Neural crest cell (in vitro differentiated cells): ENCODE measurements at regions not wholly inside any gene's neighbourhood (a gene's known extent, or its start where the extent isn't known, plus 50 kb on each side); places are given as distances from the start of the nearest gene placed in this dataset.

ENCODE experiments used
- DNase-seq: peaks from one replicate; pipeline ENCODE4 v3.0.0; 2021; ENCODE audit warnings: low read depth, mixed read lengths, low spot score
- H3K27ac Mint-ChIP-seq: one replicate; pipeline ENCODE4 v1.8.0; 2021; ENCODE audit warnings: mild to moderate bottlenecking, mixed read lengths; ENCODE audit not compliant: unreplicated experiment
- H3K27me3 Mint-ChIP-seq: 2 replicates; pipeline ENCODE4 v1.8.0; 2021; ENCODE audit warnings: low read depth, mild to moderate bottlenecking, mixed read lengths
- H3K36me3 Mint-ChIP-seq: 2 replicates; pipeline ENCODE4 v1.8.0; 2021; ENCODE audit warnings: low read depth, mild to moderate bottlenecking, mixed read lengths
- H3K4me1 Mint-ChIP-seq: 2 replicates; pipeline ENCODE4 v1.8.0; 2021; ENCODE audit warnings: mixed read lengths
- H3K4me3 Mint-ChIP-seq: one replicate; pipeline ENCODE4 v1.8.0; 2021; ENCODE audit warnings: mild to moderate bottlenecking, mixed read lengths
- H3K9me3 Mint-ChIP-seq: 2 replicates; pipeline ENCODE4 v1.8.0; 2021; ENCODE audit warnings: mixed read lengths
- TF ChIP-seq, protein P1 (sequence below): fragments of 200-600 bp; sonication (generic); conservative IDR thresholded peaks from 2 replicates; pipeline ENCODE4 v1.5.0; 2021; ENCODE audit warnings: antibody characterized with exemption, mild to moderate bottlenecking

GRCh38 chr11:97259434-97259833, 869.6 kb downstream of the JRKL start:
- no peaks in the 10 kb centered on the region for H3K4me1 Mint-ChIP-seq
- H3K9me3 Mint-ChIP-seq = no peaks in the 10 kb centered on the region
- TF ChIP-seq, protein P1, sequence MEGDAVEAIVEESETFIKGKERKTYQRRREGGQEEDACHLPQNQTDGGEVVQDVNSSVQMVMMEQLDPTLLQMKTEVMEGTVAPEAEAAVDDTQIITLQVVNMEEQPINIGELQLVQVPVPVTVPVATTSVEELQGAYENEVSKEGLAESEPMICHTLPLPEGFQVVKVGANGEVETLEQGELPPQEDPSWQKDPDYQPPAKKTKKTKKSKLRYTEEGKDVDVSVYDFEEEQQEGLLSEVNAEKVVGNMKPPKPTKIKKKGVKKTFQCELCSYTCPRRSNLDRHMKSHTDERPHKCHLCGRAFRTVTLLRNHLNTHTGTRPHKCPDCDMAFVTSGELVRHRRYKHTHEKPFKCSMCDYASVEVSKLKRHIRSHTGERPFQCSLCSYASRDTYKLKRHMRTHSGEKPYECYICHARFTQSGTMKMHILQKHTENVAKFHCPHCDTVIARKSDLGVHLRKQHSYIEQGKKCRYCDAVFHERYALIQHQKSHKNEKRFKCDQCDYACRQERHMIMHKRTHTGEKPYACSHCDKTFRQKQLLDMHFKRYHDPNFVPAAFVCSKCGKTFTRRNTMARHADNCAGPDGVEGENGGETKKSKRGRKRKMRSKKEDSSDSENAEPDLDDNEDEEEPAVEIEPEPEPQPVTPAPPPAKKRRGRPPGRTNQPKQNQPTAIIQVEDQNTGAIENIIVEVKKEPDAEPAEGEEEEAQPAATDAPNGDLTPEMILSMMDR = no peak
- H3K36me3 Mint-ChIP-seq = no peaks in the 10 kb centered on the region
- DNase-seq = no peak
- H3K27me3 Mint-ChIP-seq = no peaks in the 10 kb centered on the region
- no peak overlapping the region for H3K4me3 Mint-ChIP-seq
- no peak overlapping the region for H3K27ac Mint-ChIP-seq

DNA sequence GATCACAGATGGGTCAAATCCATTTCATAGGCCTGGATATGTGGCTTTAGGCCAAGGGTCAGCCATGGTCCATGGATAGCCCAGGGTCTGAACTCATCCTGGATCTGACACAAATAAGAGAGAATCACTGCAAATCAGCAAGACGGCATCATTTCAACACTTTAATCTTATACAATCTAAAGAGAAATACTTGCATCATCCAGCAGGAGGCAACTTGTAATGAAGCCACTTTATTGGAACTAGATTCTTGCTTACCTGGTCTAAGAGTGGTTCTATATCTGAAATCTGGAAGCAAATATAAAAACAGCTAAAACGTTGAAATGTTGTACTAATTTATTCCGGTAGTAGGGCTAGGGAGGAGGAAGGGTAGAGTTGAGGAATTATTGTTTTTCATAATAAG, 870.1 kb downstream of the JRKL start:
- H3K4me3 Mint-ChIP-seq = no peak overlapping the region
- DNase-seq = no peak
- H3K4me1 Mint-ChIP-seq = no peaks in the 10 kb centered on the region
- no peaks in the 10 kb centered on the region for H3K36me3 Mint-ChIP-seq
- TF ChIP-seq, protein P1 = peak; percentile 44
- H3K9me3 Mint-ChIP-seq = no peaks in the 10 kb centered on the region
- no peak overlapping the region for H3K27ac Mint-ChIP-seq
- H3K27me3 Mint-ChIP-seq = no peaks in the 10 kb centered on the region

- no peaks in the 10 kb centered on the region for H3K36me3 Mint-ChIP-seq
Observed at GRCh38 chr11:97263183-97263858, 873.5 kb downstream of the JRKL start.

DNA sequence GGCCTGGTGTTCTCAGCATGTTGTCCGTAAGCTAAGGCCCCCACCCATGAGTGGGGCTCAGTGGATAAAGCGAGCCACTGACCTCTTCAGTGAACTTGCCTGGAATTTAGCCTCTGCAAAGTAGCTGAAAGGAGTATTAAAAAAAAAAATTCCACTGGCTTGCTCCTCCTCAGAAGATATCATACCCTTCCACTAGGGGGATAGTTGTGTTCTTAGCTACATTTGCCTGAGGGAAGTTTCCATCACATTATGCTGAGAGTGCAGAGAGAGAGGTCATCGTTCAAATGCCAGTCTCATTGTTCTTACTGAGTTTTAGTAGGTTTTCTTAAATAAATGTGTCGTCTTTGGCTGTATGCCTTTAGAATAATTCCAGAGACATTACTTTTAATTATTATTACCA, 879.7 kb downstream of the JRKL start:
- Mint-ChIP-seq H3K27me3 (no peaks in the 10 kb centered on the region), H3K4me1 (no peaks in the 10 kb centered on the region), H3K36me3 (no peaks in the 10 kb centered on the region), H3K4me3 (no peak overlapping the region), H3K27ac (no peak overlapping the region), H3K9me3 (peaks cover 2% of the 10 kb centered on the region)
- TF ChIP-seq, protein P1 = peak; percentile 63
- no peak for DNase-seq

More at GRCh38 chr11:97263183-97263858, 873.5 kb downstream of the JRKL start:
- Mint-ChIP-seq H3K4me3 (no peak overlapping the region), H3K27ac (no peak overlapping the region), H3K4me1 (no peaks in the 10 kb centered on the region), H3K9me3 (no peaks in the 10 kb centered on the region), H3K27me3 (no peaks in the 10 kb centered on the region)
- TF ChIP-seq, protein P1 = no peak
- no peak for DNase-seq

DNA sequence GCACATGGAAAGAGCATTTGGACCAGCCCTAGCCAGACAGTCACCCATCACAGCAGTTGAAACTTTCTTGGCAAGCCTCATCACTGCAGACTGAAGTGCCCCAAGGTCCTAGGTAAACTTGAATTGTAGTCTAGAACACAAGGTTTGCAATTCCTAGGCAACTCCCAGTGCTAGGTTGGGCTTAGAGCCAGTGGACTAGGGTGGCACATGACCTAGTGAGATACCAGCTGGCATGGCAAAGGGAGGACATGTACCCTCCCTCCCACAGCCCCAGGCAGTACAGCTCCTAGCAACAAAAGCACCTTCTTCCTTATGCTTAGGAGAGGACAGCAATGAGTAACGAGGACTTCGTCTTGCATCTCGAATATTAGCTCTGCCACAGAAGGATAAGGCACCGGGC, 889.5 kb downstream of the JRKL start:
- TF ChIP-seq, protein P1 = no peak
- no peaks in the 10 kb centered on the region for H3K4me1 Mint-ChIP-seq

More for the DNA sequence above, 889.5 kb downstream of the JRKL start:
- no peak overlapping the region for H3K4me3 Mint-ChIP-seq
- H3K9me3 Mint-ChIP-seq = peaks cover 21% of the 10 kb centered on the region
- H3K27me3 Mint-ChIP-seq = no peaks in the 10 kb centered on the region
- H3K36me3 Mint-ChIP-seq = peaks cover 4% of the 10 kb centered on the region
- no peak overlapping the region for H3K27ac Mint-ChIP-seq
- DNase-seq = no peak
